Chondrocyte (in vitro differentiated cells): ENCODE measurements at regions not wholly inside any gene's neighbourhood (a gene's known extent, or its start where the extent isn't known, plus 50 kb on each side); places are given as distances from the start of the nearest gene placed in this dataset.

Experiments
- DNase-seq: peaks from one replicate; pipeline ENCODE4 v3.0.0; 2021; ENCODE audit warnings: mixed read lengths, low spot score
- H3K27ac Mint-ChIP-seq: one replicate; pipeline ENCODE4 v1.8.0; 2021; ENCODE audit warnings: mild to moderate bottlenecking, moderate library complexity, mixed read lengths; ENCODE audit not compliant: unreplicated experiment
- H3K27me3 Mint-ChIP-seq: 2 replicates; pipeline ENCODE4 v1.8.0; 2021; ENCODE audit warnings: low read depth, mixed read lengths
- H3K36me3 Mint-ChIP-seq: 2 replicates; pipeline ENCODE4 v1.8.0; 2021; ENCODE audit warnings: low read depth, mixed read lengths
- H3K4me1 Mint-ChIP-seq: 2 replicates; pipeline ENCODE4 v1.8.0; 2021; ENCODE audit warnings: low read depth, mild to moderate bottlenecking, mixed read lengths
- H3K4me3 Mint-ChIP-seq: one replicate; pipeline ENCODE4 v1.8.0; 2021; ENCODE audit warnings: mild to moderate bottlenecking, moderate library complexity, mixed read lengths; ENCODE audit not compliant: unreplicated experiment
- H3K9me3 Mint-ChIP-seq: 2 replicates; pipeline ENCODE4 v1.8.0; 2021; ENCODE audit warnings: low read depth, mixed read lengths
- CTCF ChIP-seq: fragments of 200-600 bp; sonication (generic); IDR thresholded peaks from 2 replicates; pipeline ENCODE4 v1.5.0; 2021; ENCODE audit warnings: antibody characterized with exemption, mild to moderate bottlenecking, moderate library complexity

- peaks cover 6% of the 10 kb centered on the region for H3K9me3 Mint-ChIP-seq
- H3K4me3 Mint-ChIP-seq: no peak overlapping the region
- peaks cover 2% of the 10 kb centered on the region for H3K36me3 Mint-ChIP-seq
- H3K27ac Mint-ChIP-seq: no peak overlapping the region
- no peak for TF ChIP-seq CTCF
- H3K27me3 Mint-ChIP-seq: peaks cover 12% of the 10 kb centered on the region
- H3K4me1 Mint-ChIP-seq: no peaks in the 10 kb centered on the region
- no peak for DNase-seq
These were observed 243.8 kb upstream of the IRX4 start for GRCh38 chr5:2126512-2126911.

- Mint-ChIP-seq H3K4me1 (no peaks in the 10 kb centered on the region), H3K36me3 (peaks cover 2% of the 10 kb centered on the region), H3K4me3 (no peak overlapping the region), H3K27me3 (peaks cover 12% of the 10 kb centered on the region), H3K9me3 (peaks cover 6% of the 10 kb centered on the region), H3K27ac (no peak overlapping the region)
- no peak for TF ChIP-seq CTCF
- DNase-seq: no peak
These were observed 243.2 kb upstream of the IRX4 start for GRCh38 chr5:2125901-2126265.

- Mint-ChIP-seq H3K9me3 (peaks cover 6% of the 10 kb centered on the region), H3K4me3 (no peak overlapping the region), H3K27ac (no peak overlapping the region), H3K36me3 (peaks cover 2% of the 10 kb centered on the region), H3K27me3 (peaks cover 12% of the 10 kb centered on the region), H3K4me1 (no peaks in the 10 kb centered on the region)
- TF ChIP-seq CTCF: no peak
- DNase-seq: no peak
These were observed 242.6 kb upstream of the IRX4 start for GRCh38 chr5:2125171-2125900.

GRCh38 chr5:2124434-2125170, 241.9 kb upstream of the IRX4 start:
- no peak for DNase-seq
- Mint-ChIP-seq H3K36me3 (peaks cover 2% of the 10 kb centered on the region), H3K4me1 (no peaks in the 10 kb centered on the region), H3K27ac (no peak overlapping the region), H3K9me3 (peaks cover 6% of the 10 kb centered on the region), H3K27me3 (peaks cover 12% of the 10 kb centered on the region), H3K4me3 (no peak overlapping the region)
- TF ChIP-seq CTCF: no peak

GRCh38 chr5:2123874-2124273, 241.1 kb upstream of the IRX4 start:
- Mint-ChIP-seq H3K4me3 (no peak overlapping the region), H3K4me1 (no peaks in the 10 kb centered on the region), H3K36me3 (peaks cover 2% of the 10 kb centered on the region), H3K27ac (no peak overlapping the region), H3K9me3 (peaks cover 6% of the 10 kb centered on the region), H3K27me3 (peaks cover 13% of the 10 kb centered on the region)
- no peak for DNase-seq
- TF ChIP-seq CTCF: no peak
